GM12878 (cell line): ENCODE measurements at regions not wholly inside any gene's neighbourhood (a gene's known extent, or its start where the extent isn't known, plus 50 kb on each side); places are given as distances from the start of the nearest gene placed in this dataset.

ENCODE experiments used
- ATAC-seq: fragments of 200-7000 bp; cut with Tn5 transposase; 3 replicates; pipeline ENCODE4 v1.9.1; 2020; ENCODE audit warnings: mild to moderate bottlenecking, moderate library complexity
- BruUV-seq: library from RNA; stranded (reverse); fragments of 400-500 nt; replicated peaks from 2 replicates; lab custom pipeline; 2021; lab: Mats Ljungman, UMichigan
- CTCF ChIA-PET: fragments of 300-600 bp; sonication (Branson Sonifier 250); formaldehyde crosslinking; extraction: SDS; loops from one replicate; lab custom pipeline; 2021; ENCODE audit warnings: inconsistent platforms; lab: Yijun Ruan, JAX
- POLR2A ChIA-PET: fragments of 350-600 bp; formaldehyde crosslinking; extraction: SDS; loops from one replicate; lab custom pipeline; 2021; ENCODE audit warnings: inconsistent platforms; lab: Charles Lee
- RAD21 ChIA-PET: fragments of 300-600 bp; sonication (Branson Sonifier 250); formaldehyde crosslinking; loops from one replicate; lab custom pipeline; 2023; ENCODE audit warnings: antibody characterized with exemption; ENCODE audit not compliant: unreplicated experiment; lab: Charles Lee
- SMC1A ChIA-PET: fragments of 300-600 bp; sonication (Branson Sonifier 250); formaldehyde crosslinking; loops from one replicate; lab custom pipeline; 2023; ENCODE audit not compliant: unreplicated experiment, uncharacterized antibody; lab: Charles Lee
- DNase-seq: peaks from one replicate; pipeline ENCODE4 v3.0.0-alpha.2; 2011; ENCODE audit warnings: low read depth, low spot score
- FAIRE-seq: peaks from 3 replicates; lab custom pipeline; 2011; peaks lifted over from hg19 to GRCh38; lab: Jason Lieb, UNC
- H2AFZ ChIP-seq: 2 replicates; pipeline ENCODE4 v1.6.0; 2011; ENCODE audit warnings: low read depth, low read length, control low read depth; ENCODE audit not compliant: control insufficient read depth
- H3K27ac ChIP-seq: 2 replicates; pipeline ENCODE4 v1.5.1; 2011; ENCODE audit warnings: control low read depth; ENCODE audit not compliant: control insufficient read depth, insufficient read depth
- H3K27me3 ChIP-seq, 2 experiments: replicated peaks in 1 of 2; 2 replicates each; pipeline versions ENCODE4 v1.6.0 to v1.6.1; 2011; ENCODE audit warnings: low read length in 1 of 2; ENCODE audit not compliant: control insufficient read depth in 2 of 2, insufficient read depth in 2 of 2
- H3K36me3 ChIP-seq, 2 experiments: 2 replicates each; pipeline ENCODE4 v1.5.1; 2011; ENCODE audit warnings: low read length in 1 of 2; ENCODE audit not compliant: control insufficient read depth in 2 of 2, insufficient read depth in 2 of 2
- H3K4me1 ChIP-seq: 2 replicates; pipeline ENCODE4 v1.6.1; 2011; ENCODE audit warnings: mild to moderate bottlenecking, low read length, moderate library complexity, mixed read lengths; ENCODE audit not compliant: control insufficient read depth, insufficient read depth
- H3K4me2 ChIP-seq: 2 replicates; pipeline ENCODE4 v1.6.0; 2011; ENCODE audit warnings: control low read depth; ENCODE audit not compliant: control insufficient read depth, insufficient read depth
- H3K4me3 ChIP-seq: fragments of 200-600 bp; sonication (generic); 2 replicates; pipeline ENCODE4 v1.5.1; 2016
- H3K79me2 ChIP-seq: 2 replicates; pipeline ENCODE4 v1.6.0; 2011; ENCODE audit warnings: low read length; ENCODE audit not compliant: control insufficient read depth, insufficient read depth
- H3K9ac ChIP-seq: 2 replicates; pipeline ENCODE4 v1.8.0; 2011; ENCODE audit warnings: low read length, control low read depth, mixed read lengths; ENCODE audit not compliant: control insufficient read depth, insufficient read depth
- H3K9me3 ChIP-seq: replicated peaks from 3 replicates; pipeline ENCODE4 v1.5.1; 2011; ENCODE audit warnings: mild to moderate bottlenecking, low read length; ENCODE audit not compliant: control insufficient read depth, insufficient read depth
- H4K20me1 ChIP-seq: 2 replicates; pipeline ENCODE4 v1.6.0; 2011; ENCODE audit not compliant: control insufficient read depth, insufficient read depth
- CEBPZ ChIP-seq: fragments of 150-350 bp; IDR thresholded peaks from 2 replicates; pipeline ENCODE4 v1.6.1; 2016; ENCODE audit warnings: low read depth, low read length
- CREB1 ChIP-seq: IDR thresholded peaks from 2 replicates; pipeline ENCODE4 v1.6.1; 2012; ENCODE audit warnings: low read depth, mild to moderate bottlenecking, inconsistent platforms
- CREM ChIP-seq: IDR thresholded peaks from 2 replicates; pipeline ENCODE4 v1.6.1; 2014; ENCODE audit warnings: antibody characterized with exemption, low read depth
- EED ChIP-seq: sonication (generic); IDR thresholded peaks from 2 replicates; pipeline ENCODE4 v1.6.1; 2016; ENCODE audit warnings: antibody characterized with exemption, low read depth
- ESRRA ChIP-seq: IDR thresholded peaks from 2 replicates; pipeline ENCODE4 v1.6.1; 2012; ENCODE audit warnings: mild to moderate bottlenecking, low read length, improper control_type of control experiment
- SMAD5 ChIP-seq: IDR thresholded peaks from 2 replicates; pipeline ENCODE4 v1.6.1; 2016; ENCODE audit warnings: antibody characterized with exemption, low read depth
- SMARCA5 ChIP-seq: fragments of 450-650 bp; IDR thresholded peaks from 2 replicates; pipeline ENCODE4 v1.6.1; 2017; ENCODE audit warnings: mild to moderate bottlenecking
- SUPT20H ChIP-seq: IDR thresholded peaks from 2 replicates; pipeline ENCODE4 v1.6.1; 2011; ENCODE audit warnings: low read depth, mild to moderate bottlenecking, low read length, moderate library complexity, borderline replicate concordance; ENCODE audit not compliant: control insufficient read depth
- TCF7 ChIP-seq: IDR thresholded peaks from 2 replicates; pipeline ENCODE4 v1.6.1; 2014; ENCODE audit warnings: antibody characterized with exemption, borderline replicate concordance
- WGBS: methylation state at CpG from one replicate; pipeline ENCODE4 v1.1.6; 2016; ENCODE audit warnings: low lambda C conversion rate; ENCODE audit not compliant: insufficient replicate concordance, insufficient coverage; ENCODE audit errors: missing lambda C conversion rate; 5-methylcytosine and 5-hydroxymethylcytosine counted together
- in situ Hi-C: fragments of 300-500 bp; cut with MboI; formaldehyde crosslinking; loops from 9 replicates; pipeline ENCODE4 v1.14.3; 2018; ENCODE audit warnings: mixed read lengths
- intact Hi-C: fragments of 100-400 bp; cut with micrococcal nuclease; formaldehyde crosslinking; loops from one replicate; pipeline ENCODE4 v1.14.2; 2022; ENCODE audit not compliant: unreplicated experiment
- TF ChIP-seq, protein P1 (sequence below): fragments of 450-650 bp; IDR thresholded peaks from 2 replicates; pipeline ENCODE4 v1.6.1; 2017; ENCODE audit warnings: low read depth, mild to moderate bottlenecking, moderate library complexity

- TF ChIP-seq, protein P1, sequence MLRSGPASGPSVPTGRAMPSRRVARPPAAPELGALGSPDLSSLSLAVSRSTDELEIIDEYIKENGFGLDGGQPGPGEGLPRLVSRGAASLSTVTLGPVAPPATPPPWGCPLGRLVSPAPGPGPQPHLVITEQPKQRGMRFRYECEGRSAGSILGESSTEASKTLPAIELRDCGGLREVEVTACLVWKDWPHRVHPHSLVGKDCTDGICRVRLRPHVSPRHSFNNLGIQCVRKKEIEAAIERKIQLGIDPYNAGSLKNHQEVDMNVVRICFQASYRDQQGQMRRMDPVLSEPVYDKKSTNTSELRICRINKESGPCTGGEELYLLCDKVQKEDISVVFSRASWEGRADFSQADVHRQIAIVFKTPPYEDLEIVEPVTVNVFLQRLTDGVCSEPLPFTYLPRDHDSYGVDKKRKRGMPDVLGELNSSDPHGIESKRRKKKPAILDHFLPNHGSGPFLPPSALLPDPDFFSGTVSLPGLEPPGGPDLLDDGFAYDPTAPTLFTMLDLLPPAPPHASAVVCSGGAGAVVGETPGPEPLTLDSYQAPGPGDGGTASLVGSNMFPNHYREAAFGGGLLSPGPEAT, result no peak
- TF ChIP-seq ESRRA, result no peak
These were observed 150.2 kb downstream of the DYRK2 start (continued) for GRCh38 chr12:67798768-67799167.

- ChIA-PET POLR2A (no interaction called here), CTCF (no interaction called here), RAD21 (no interaction called here), SMC1A (no interaction called here)
- in situ Hi-C loops, result no loop called here
- no peaks in the 10 kb centered on the region for H3K9me3 ChIP-seq
- no peaks in the 10 kb centered on the region for H4K20me1 ChIP-seq
- H3K79me2 ChIP-seq, result no peaks in the 10 kb centered on the region
- no peak overlapping the region for H2AFZ ChIP-seq
- no peak overlapping the region for H3K9ac ChIP-seq
- H3K27ac ChIP-seq, result no peak overlapping the region
- ATAC-seq, result no peak
- WGBS, result 64% methylated on average over 5 of the region's 5 CpGs
- peaks cover 3% of the 10 kb centered on the region; the same call in 1 of the 2 replicates for H3K4me1 ChIP-seq
- no peak for TF ChIP-seq CREB1
- TF ChIP-seq CREM, result no peak
- TF ChIP-seq SMAD5, result no peak
- TF ChIP-seq TCF7, result no peak
- no peak for TF ChIP-seq SMARCA5
- TF ChIP-seq SUPT20H, result no peak
- no peak for TF ChIP-seq CEBPZ
- no peak for TF ChIP-seq EED
- no peaks in the 10 kb centered on the region for H3K27me3 ChIP-seq
- BruUV-seq, result no TSS peak
- DNase-seq, result no peak
- H3K4me2 ChIP-seq, result no peak overlapping the region
- no peak for FAIRE-seq
- H3K4me3 ChIP-seq, result no peak overlapping the region
- intact Hi-C loops, result no loop called here
- H3K36me3 ChIP-seq, result no peaks in the 10 kb centered on the region
These were observed 154.2 kb downstream of the DYRK2 start for GRCh38 chr12:67802731-67803130.
